ENCODE measurements at regions not wholly inside any gene's neighbourhood (a gene's known extent, or its start where the extent isn't known, plus 50 kb on each side); places are given as distances from the start of the nearest gene placed in this dataset.

DNA sequence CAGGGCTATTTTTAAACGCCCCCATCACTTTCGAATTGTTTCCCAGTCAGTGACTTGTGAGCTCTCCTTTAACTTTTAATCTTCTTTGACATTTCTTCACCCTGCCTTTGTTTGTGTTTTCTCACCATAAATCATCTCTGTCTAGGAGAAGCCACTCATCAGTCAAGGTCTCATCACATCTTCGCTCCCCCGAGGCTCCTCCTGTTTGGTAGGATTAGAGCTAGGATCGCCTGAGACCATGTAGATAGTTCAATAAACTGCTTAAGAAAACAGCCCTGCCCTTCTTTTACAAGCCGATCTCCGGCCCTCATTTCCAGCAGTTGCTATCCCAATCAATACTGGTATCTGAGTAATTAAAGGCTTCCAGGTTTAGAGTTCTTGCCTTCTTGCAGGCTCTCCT, 472.8 kb upstream of the ADARB2 start:
- no peak for DNase-seq
- Histone ChIP-seq H3K4me3 (no peak overlapping the region), H3K27ac (no peak overlapping the region), H3K27me3 (no peaks in the 10 kb centered on the region), H3K36me3 (no peaks in the 10 kb centered on the region), H3K4me1 (no peaks in the 10 kb centered on the region), H3K9me3 (no peaks in the 10 kb centered on the region)
- no peak for TF ChIP-seq POLR2A (IDR thresholded peaks at IDR 0.05)
- TF ChIP-seq, protein P1, sequence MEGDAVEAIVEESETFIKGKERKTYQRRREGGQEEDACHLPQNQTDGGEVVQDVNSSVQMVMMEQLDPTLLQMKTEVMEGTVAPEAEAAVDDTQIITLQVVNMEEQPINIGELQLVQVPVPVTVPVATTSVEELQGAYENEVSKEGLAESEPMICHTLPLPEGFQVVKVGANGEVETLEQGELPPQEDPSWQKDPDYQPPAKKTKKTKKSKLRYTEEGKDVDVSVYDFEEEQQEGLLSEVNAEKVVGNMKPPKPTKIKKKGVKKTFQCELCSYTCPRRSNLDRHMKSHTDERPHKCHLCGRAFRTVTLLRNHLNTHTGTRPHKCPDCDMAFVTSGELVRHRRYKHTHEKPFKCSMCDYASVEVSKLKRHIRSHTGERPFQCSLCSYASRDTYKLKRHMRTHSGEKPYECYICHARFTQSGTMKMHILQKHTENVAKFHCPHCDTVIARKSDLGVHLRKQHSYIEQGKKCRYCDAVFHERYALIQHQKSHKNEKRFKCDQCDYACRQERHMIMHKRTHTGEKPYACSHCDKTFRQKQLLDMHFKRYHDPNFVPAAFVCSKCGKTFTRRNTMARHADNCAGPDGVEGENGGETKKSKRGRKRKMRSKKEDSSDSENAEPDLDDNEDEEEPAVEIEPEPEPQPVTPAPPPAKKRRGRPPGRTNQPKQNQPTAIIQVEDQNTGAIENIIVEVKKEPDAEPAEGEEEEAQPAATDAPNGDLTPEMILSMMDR (IDR thresholded peaks at IDR 0.05) = no peak

DNA sequence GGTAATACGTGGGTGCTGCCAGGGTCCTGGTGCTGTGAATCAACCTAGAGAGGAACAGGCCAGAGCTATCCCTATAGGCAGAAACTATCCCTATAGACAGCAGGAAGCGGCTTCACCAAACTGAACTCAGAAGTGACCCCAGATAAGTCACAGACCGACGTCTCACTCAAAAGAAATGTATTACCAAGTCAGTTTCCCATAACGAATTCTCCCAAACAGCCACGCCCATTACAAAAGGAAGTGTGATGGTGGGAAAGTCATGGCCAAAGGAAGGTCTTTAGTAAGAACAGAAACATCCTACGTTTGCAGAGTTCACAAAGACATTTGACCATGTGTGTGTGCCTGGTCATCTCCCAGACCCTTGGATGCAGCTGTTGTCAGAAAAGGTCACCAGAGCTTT, 470.8 kb upstream of the ADARB2 start:
- no peaks in the 10 kb centered on the region for H3K9me3 ChIP-seq
- H3K36me3 ChIP-seq = no peaks in the 10 kb centered on the region
- H3K4me3 ChIP-seq = no peak overlapping the region
- DNase-seq = no peak
- TF ChIP-seq POLR2A (IDR thresholded peaks at IDR 0.05) = no peak
- TF ChIP-seq, protein P1 (IDR thresholded peaks at IDR 0.05) = no peak
- H3K4me1 ChIP-seq = no peaks in the 10 kb centered on the region
- H3K27me3 ChIP-seq = no peaks in the 10 kb centered on the region
- H3K27ac ChIP-seq = no peak overlapping the region

DNA sequence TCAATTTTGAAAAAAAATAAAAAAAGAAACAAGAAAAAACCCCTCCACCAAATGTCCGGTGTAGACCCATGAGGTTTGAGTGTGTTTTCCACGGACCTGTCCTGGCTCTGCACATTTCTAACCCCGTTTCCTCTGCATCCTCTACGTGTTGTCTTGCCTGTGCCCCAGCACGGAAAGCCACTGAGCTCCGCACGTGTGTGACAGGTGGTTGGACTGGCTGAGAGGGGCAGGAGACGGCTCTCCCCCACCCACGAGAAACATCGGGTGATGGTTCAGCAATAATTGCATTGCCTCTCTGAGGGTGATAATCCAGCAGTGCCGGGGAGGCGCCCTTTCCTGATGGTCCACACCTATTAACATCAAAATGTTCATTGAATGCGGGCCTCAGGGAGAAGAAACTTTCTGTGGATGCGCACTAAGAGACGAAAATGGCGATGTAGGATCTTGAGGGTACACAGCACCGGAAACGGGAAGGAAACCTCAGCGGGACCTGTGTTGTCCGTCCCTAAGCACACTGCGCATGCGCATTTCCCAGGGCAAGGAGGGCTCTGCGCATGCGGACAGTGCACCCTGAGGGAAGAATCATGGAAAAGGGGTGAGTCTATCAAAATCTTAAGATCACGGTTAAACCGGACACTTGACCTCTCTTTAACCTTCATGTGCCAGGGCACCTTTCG, 470.1 kb upstream of the ADARB2 start:
- Histone ChIP-seq H3K27ac (no peak overlapping the region), H3K36me3 (no peaks in the 10 kb centered on the region), H3K27me3 (no peaks in the 10 kb centered on the region), H3K4me1 (no peaks in the 10 kb centered on the region), H3K9me3 (no peaks in the 10 kb centered on the region), H3K4me3 (no peak overlapping the region)
- DNase-seq = no peak
- TF ChIP-seq, protein P1 (IDR thresholded peaks at IDR 0.05) = no peak
- no peak for TF ChIP-seq POLR2A (IDR thresholded peaks at IDR 0.05)

DNA sequence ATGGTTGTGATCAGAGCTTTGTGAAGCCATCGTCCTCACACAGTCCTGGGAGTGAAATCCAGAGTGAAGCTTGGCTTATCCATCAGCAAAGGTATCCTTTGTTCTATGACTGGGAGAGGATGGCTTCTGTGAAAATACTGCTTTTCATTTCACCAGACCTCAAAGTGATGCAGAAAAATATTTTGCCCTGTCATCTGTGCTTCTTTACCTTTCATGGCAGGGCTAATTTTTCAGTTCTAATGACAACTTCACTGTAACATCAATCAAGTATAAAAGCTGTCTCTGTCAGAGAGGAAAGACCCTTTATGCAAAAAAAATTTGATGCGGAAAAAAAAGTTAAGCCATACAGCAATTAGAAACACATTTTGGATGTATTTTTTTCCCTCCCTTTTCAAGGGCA, 468.1 kb upstream of the ADARB2 start:
- TF ChIP-seq, protein P1 (IDR thresholded peaks at IDR 0.05) = no peak
- TF ChIP-seq POLR2A (IDR thresholded peaks at IDR 0.05) = no peak
- Histone ChIP-seq H3K27me3 (no peaks in the 10 kb centered on the region), H3K27ac (no peak overlapping the region), H3K4me3 (no peak overlapping the region), H3K36me3 (no peaks in the 10 kb centered on the region), H3K4me1 (no peaks in the 10 kb centered on the region), H3K9me3 (no peaks in the 10 kb centered on the region)
- DNase-seq = no peak

DNA sequence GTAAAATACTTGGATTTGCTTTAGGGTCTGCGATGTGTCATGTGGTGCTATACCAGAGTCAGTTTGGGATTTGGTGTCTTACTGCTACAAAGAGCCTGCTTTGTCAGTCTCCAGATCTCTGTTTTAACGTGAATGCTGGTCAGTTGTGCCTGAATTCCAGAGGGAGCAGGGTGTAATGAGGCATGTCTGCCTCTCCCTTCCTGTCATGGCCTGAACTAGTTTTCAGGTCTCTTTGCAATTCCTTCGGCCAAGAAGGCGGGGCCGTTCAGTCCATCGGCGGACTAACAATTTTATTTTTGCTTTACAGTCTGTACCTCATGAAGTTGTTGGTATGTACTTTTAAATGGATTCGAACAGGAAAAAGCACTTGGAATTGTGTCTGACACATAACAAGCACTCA, 465.1 kb upstream of the ADARB2 start:
- DNase-seq = no peak
- H3K9me3 ChIP-seq = no peaks in the 10 kb centered on the region
- H3K27ac ChIP-seq = no peak overlapping the region
- no peaks in the 10 kb centered on the region for H3K4me1 ChIP-seq
- no peaks in the 10 kb centered on the region for H3K36me3 ChIP-seq
- TF ChIP-seq, protein P1 (IDR thresholded peaks at IDR 0.05) = no peak
- no peak for TF ChIP-seq POLR2A (IDR thresholded peaks at IDR 0.05)
- H3K4me3 ChIP-seq = no peak overlapping the region
- H3K27me3 ChIP-seq = no peaks in the 10 kb centered on the region
